HCT116 (cell line): ENCODE measurements at regions not wholly inside any gene's neighbourhood (a gene's known extent, or its start where the extent isn't known, plus 50 kb on each side); places are given as distances from the start of the nearest gene placed in this dataset.

Experiments
- ATAC-seq: fragments of 200-7000 bp; cut with Tn5 transposase; 2 replicates; pipeline ENCODE4 v1.9.1; 2020; ENCODE audit warnings: mild to moderate bottlenecking, moderate library complexity
- BruUV-seq: library from RNA; stranded (reverse); fragments of 400-500 nt; replicated peaks from 2 replicates; lab custom pipeline; 2021; lab: Mats Ljungman, UMichigan
- CTCF ChIA-PET: fragments of 300-600 bp; sonication (Branson Sonifier 250); formaldehyde crosslinking; loops from one replicate; lab custom pipeline; 2021; ENCODE audit warnings: antibody characterized with exemption; lab: Charles Lee
- POLR2A ChIA-PET: fragments of 300-600, 350-600 bp; sonication (Branson Sonifier 250); formaldehyde crosslinking; loops from one replicate; lab custom pipeline; 2021; ENCODE audit warnings: antibody characterized with exemption; lab: Charles Lee
- RAD21 ChIA-PET, 2 experiments: fragments of 300-600 bp; sonication (Branson Sonifier 250); formaldehyde crosslinking; loops; one replicate each; lab custom pipeline; 2023; ENCODE audit warnings: low total read pairs in 2 of 2; ENCODE audit not compliant: uncharacterized antibody in 2 of 2, unreplicated experiment in 2 of 2, low non-redundant PET in 1 of 2; lab: Charles Lee
- DNase-seq: peaks from one replicate; pipeline ENCODE4 v3.0.0-alpha.2; 2010; ENCODE audit warnings: low read depth, low spot score
- H2AFZ ChIP-seq: fragments of 200-600 bp; shearing (Covaris generic), sonication (generic); 2 replicates; pipeline ENCODE4 v1.6.1; 2017; ENCODE audit warnings: low read depth, mixed run types, mixed read lengths, antibody characterized with exemption, low read length; ENCODE audit not compliant: poor library complexity, severe bottlenecking
- H3K27ac ChIP-seq: 2 replicates; pipeline ENCODE4 v1.5.1; 2012; ENCODE audit warnings: low read depth, low read length
- H3K27me3 ChIP-seq: fragments of 200-600 bp; sonication (generic); 2 replicates; pipeline ENCODE4 v1.6.1; 2016; ENCODE audit warnings: mixed run types, low read length, mixed read lengths; ENCODE audit not compliant: insufficient read depth
- H3K36me3 ChIP-seq, 2 experiments: fragments of 200-500 bp in 1 of 2; fragments of 200-600 bp in 1 of 2; sonication (Bioruptor generic) in 1 of 2; sonication (generic) in 1 of 2; 2 replicates each; pipeline versions ENCODE4 v1.5.1 to v1.6.1; 2014 to 2016; ENCODE audit warnings: low read length in 2 of 2, inconsistent platforms in 1 of 2, mixed read lengths in 1 of 2, mixed run types in 1 of 2; ENCODE audit not compliant: insufficient read depth in 2 of 2, control insufficient read depth in 1 of 2
- H3K4me1 ChIP-seq, 2 experiments: fragments of 200-600 bp in 1 of 2; sonication (generic) in 1 of 2; 2 replicates each; pipeline versions ENCODE4 v1.5.1 to v1.6.1; 2012 to 2017; ENCODE audit warnings: low read length in 2 of 2, inconsistent platforms in 1 of 2, mild to moderate bottlenecking in 1 of 2, mixed read lengths in 1 of 2, mixed run types in 1 of 2, moderate library complexity in 1 of 2; ENCODE audit not compliant: insufficient read depth in 2 of 2, control insufficient read depth in 1 of 2
- H3K4me2 ChIP-seq: fragments of 200-600 bp; sonication (generic); 2 replicates; pipeline ENCODE4 v1.6.1; 2017; ENCODE audit warnings: mixed run types, low read length, mixed read lengths
- H3K4me3 ChIP-seq, 2 experiments: fragments of 200-600 bp in 1 of 2; sonication (generic) in 1 of 2; replicated peaks in 1 of 2; 2 replicates each; pipeline ENCODE4 v1.5.1; 2011 to 2016; ENCODE audit warnings: low read length in 2 of 2, control low read depth in 1 of 2, low read depth in 1 of 2, mild to moderate bottlenecking in 1 of 2, mixed read lengths in 1 of 2, mixed run types in 1 of 2
- H3K79me2 ChIP-seq: fragments of 200-600 bp; sonication (generic); 2 replicates; pipeline ENCODE4 v1.6.1; 2017; ENCODE audit warnings: mild to moderate bottlenecking, mixed run types, low read length, moderate library complexity, mixed read lengths; ENCODE audit not compliant: insufficient read depth
- H3K9ac ChIP-seq: fragments of 200-600 bp; sonication (generic); 2 replicates; pipeline ENCODE4 v1.6.1; 2016; ENCODE audit warnings: low read length, mixed read lengths
- H3K9me2 ChIP-seq: fragments of 200-600 bp; sonication (generic), shearing (Covaris generic); 2 replicates; pipeline ENCODE4 v1.6.1; 2017; ENCODE audit warnings: mixed run types, mild to moderate bottlenecking, moderate library complexity; ENCODE audit not compliant: insufficient read depth
- H3K9me3 ChIP-seq, 2 experiments: fragments of 200-500 bp in 1 of 2; fragments of 200-600 bp in 1 of 2; sonication (Bioruptor generic) in 1 of 2; sonication (generic) in 1 of 2; 2 replicates each; pipeline ENCODE4 v1.6.1; 2014 to 2017; ENCODE audit warnings: low read length in 2 of 2, mixed read lengths in 2 of 2, inconsistent platforms in 1 of 2, low read depth in 1 of 2, mild to moderate bottlenecking in 1 of 2, mixed run types in 1 of 2, moderate library complexity in 1 of 2; ENCODE audit not compliant: control insufficient read depth in 1 of 2, insufficient read depth in 1 of 2
- H4K20me1 ChIP-seq: fragments of 200-600 bp; sonication (generic), shearing (Covaris generic); 2 replicates; pipeline ENCODE4 v1.6.1; 2017; ENCODE audit warnings: mixed run types, mild to moderate bottlenecking, moderate library complexity; ENCODE audit not compliant: insufficient read depth
- CEBPB ChIP-seq: IDR thresholded peaks from 2 replicates; pipeline ENCODE4 v1.6.1; 2012; ENCODE audit warnings: low read depth
- EGR1 ChIP-seq: IDR thresholded peaks from 2 replicates; pipeline ENCODE4 v1.6.1; 2012; ENCODE audit warnings: low read depth
- ELF1 ChIP-seq: IDR thresholded peaks from 2 replicates; pipeline ENCODE4 v1.6.1; 2012; ENCODE audit warnings: low read depth, borderline replicate concordance
- EZH2 ChIP-seq: fragments of 200-600 bp; sonication (generic); IDR thresholded peaks from 2 replicates; pipeline ENCODE4 v1.6.1; 2017; ENCODE audit warnings: antibody characterized with exemption, mixed run types
- EZH2phosphoT487 ChIP-seq: fragments of 200-600 bp; IDR thresholded peaks from 2 replicates; pipeline ENCODE4 v1.6.1; 2018; ENCODE audit warnings: antibody characterized with exemption, borderline replicate concordance
- FOSL1 ChIP-seq: IDR thresholded peaks from 2 replicates; pipeline ENCODE4 v1.6.1; 2012; ENCODE audit warnings: low read depth
- JUND ChIP-seq: IDR thresholded peaks from 2 replicates; pipeline ENCODE4 v1.6.1; 2012
- MAX ChIP-seq: IDR thresholded peaks from 2 replicates; pipeline ENCODE4 v1.6.1; 2012
- POLR2A ChIP-seq: IDR thresholded peaks from 2 replicates; pipeline ENCODE4 v1.7.0; 2011; ENCODE audit warnings: borderline replicate concordance; ENCODE audit not compliant: insufficient read depth, insufficient read length; ENCODE audit errors: extremely low read depth
- SP1 ChIP-seq: IDR thresholded peaks from 2 replicates; pipeline ENCODE4 v1.6.1; 2012; ENCODE audit warnings: low read depth
- TCF7L2 ChIP-seq: IDR thresholded peaks from 2 replicates; pipeline ENCODE4 v1.7.0; 2011; ENCODE audit warnings: borderline replicate concordance, inconsistent platforms; ENCODE audit not compliant: insufficient read depth, insufficient read length; ENCODE audit errors: extremely low read depth
- ZNF274 ChIP-seq: fragments of 200-500 bp; sonication (Bioruptor generic); IDR thresholded peaks from 2 replicates; pipeline ENCODE4 v1.6.1; 2014; ENCODE audit warnings: mild to moderate bottlenecking, low read depth, low read length, inconsistent platforms
- intact Hi-C: fragments of 100-400 bp; cut with micrococcal nuclease; formaldehyde crosslinking; loops from 2 replicates; pipeline ENCODE4 v1.10.0; 2022
- TF ChIP-seq, protein P1 (sequence below): IDR thresholded peaks from 2 replicates; pipeline ENCODE4 v1.6.1; 2011; ENCODE audit warnings: mild to moderate bottlenecking, low read length, moderate library complexity; ENCODE audit not compliant: insufficient replicate concordance; ENCODE audit errors: extremely low read depth
- TF ChIP-seq, protein P2 (sequence below), 3 experiments: fragments of 200-600 bp in 1 of 3; sonication (generic) in 1 of 3; IDR thresholded peaks in 2 of 3; conservative IDR thresholded peaks in 1 of 3; 2 replicates each; pipeline ENCODE4 v1.5.1; 2012 to 2017; ENCODE audit warnings: low read depth in 2 of 3, low read length in 2 of 3, antibody characterized with exemption in 1 of 3, borderline replicate concordance in 1 of 3, control low read depth in 1 of 3, mild to moderate bottlenecking in 1 of 3, mixed read lengths in 1 of 3, mixed run types in 1 of 3, moderate library complexity in 1 of 3; ENCODE audit not compliant: insufficient read depth in 1 of 3

DNA sequence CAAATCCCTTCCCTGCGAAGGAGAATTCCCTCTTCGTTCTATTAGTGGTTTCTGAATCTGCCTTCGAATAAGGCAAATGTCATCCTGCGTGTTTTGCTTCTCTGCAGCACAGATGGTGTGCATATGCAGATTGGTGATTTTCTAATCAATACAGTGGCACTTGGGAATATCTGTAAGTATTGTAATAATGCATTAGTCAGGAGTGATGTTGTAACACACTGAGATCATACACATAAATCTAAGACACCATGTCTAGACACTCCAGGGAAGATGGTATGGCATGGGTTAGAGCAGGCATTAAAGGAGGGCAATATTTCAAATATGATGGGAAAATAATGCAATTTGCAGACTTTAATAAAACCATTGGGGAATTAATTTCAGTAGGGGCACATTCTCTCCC, 513.2 kb upstream of the PTBP2 start:
- H3K79me2 ChIP-seq, result no peaks in the 10 kb centered on the region
- ChIA-PET RAD21 (no interaction called here), POLR2A (no interaction called here), CTCF (no interaction called here)
- DNase-seq, result no peak
- no peaks in the 10 kb centered on the region for H3K27me3 ChIP-seq
- no peaks in the 10 kb centered on the region for H3K9me3 ChIP-seq
- ATAC-seq, result no peak
- no peaks in the 10 kb centered on the region for H3K4me1 ChIP-seq
- H2AFZ ChIP-seq, result no peak overlapping the region
- no peaks in the 10 kb centered on the region for H3K9me2 ChIP-seq
- H3K4me2 ChIP-seq, result no peak overlapping the region
- H3K4me3 ChIP-seq, result no peak overlapping the region
- intact Hi-C loops, result no loop called here
- TF ChIP-seq EGR1 (no peak), TCF7L2 (no peak), POLR2A (no peak), JUND (no peak), CEBPB (no peak), SP1 (no peak)
- no peaks in the 10 kb centered on the region for H4K20me1 ChIP-seq
- no peak overlapping the region for H3K9ac ChIP-seq
- no TSS peak for BruUV-seq
- H3K36me3 ChIP-seq, result no peaks in the 10 kb centered on the region
- no peak overlapping the region for H3K27ac ChIP-seq

DNA sequence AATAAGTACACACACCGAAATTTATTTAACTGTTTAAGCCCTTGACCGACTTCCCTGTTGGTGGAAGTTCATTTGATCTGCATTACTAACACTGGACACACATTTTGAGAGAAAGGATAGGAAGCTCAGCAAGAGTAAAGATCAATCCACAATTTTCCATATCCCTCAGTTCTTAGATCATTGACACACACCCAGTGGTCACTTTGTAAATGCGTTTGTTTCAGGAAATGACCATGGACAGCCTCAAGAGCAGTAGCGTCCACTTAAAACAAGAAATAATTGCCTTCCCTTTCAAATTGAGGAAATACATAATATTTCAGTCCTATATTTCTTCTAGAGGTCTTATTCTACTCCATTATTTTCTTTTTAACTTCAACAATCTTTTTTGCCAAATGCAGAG, 511.5 kb upstream of the PTBP2 start:
- DNase-seq, result no peak
- Histone ChIP-seq H3K9me2 (no peaks in the 10 kb centered on the region), H2AFZ (no peak overlapping the region), H3K27ac (no peak overlapping the region), H3K4me3 (no peak overlapping the region), H3K4me2 (no peak overlapping the region), H3K9me3 (no peaks in the 10 kb centered on the region), H3K9ac (no peak overlapping the region), H3K79me2 (no peaks in the 10 kb centered on the region), H3K4me1 (no peaks in the 10 kb centered on the region), H3K36me3 (no peaks in the 10 kb centered on the region), H4K20me1 (no peaks in the 10 kb centered on the region), H3K27me3 (no peaks in the 10 kb centered on the region)
- POLR2A ChIA-PET, result no interaction called here
- RAD21 ChIA-PET, result no interaction called here
- no peak for ATAC-seq
- intact Hi-C loops, result no loop called here
- no TSS peak for BruUV-seq
- CTCF ChIA-PET, result no interaction called here
- no peak for TF ChIP-seq FOSL1
- TF ChIP-seq ELF1, result no peak
- TF ChIP-seq EZH2phosphoT487, result no peak
- no peak for TF ChIP-seq MAX
- TF ChIP-seq CEBPB, result no peak
- TF ChIP-seq, protein P1, sequence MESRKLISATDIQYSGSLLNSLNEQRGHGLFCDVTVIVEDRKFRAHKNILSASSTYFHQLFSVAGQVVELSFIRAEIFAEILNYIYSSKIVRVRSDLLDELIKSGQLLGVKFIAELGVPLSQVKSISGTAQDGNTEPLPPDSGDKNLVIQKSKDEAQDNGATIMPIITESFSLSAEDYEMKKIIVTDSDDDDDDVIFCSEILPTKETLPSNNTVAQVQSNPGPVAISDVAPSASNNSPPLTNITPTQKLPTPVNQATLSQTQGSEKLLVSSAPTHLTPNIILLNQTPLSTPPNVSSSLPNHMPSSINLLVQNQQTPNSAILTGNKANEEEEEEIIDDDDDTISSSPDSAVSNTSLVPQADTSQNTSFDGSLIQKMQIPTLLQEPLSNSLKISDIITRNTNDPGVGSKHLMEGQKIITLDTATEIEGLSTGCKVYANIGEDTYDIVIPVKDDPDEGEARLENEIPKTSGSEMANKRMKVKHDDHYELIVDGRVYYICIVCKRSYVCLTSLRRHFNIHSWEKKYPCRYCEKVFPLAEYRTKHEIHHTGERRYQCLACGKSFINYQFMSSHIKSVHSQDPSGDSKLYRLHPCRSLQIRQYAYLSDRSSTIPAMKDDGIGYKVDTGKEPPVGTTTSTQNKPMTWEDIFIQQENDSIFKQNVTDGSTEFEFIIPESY, result no peak
- TF ChIP-seq EGR1, result no peak
- TF ChIP-seq TCF7L2, result no peak
- TF ChIP-seq, protein P2, sequence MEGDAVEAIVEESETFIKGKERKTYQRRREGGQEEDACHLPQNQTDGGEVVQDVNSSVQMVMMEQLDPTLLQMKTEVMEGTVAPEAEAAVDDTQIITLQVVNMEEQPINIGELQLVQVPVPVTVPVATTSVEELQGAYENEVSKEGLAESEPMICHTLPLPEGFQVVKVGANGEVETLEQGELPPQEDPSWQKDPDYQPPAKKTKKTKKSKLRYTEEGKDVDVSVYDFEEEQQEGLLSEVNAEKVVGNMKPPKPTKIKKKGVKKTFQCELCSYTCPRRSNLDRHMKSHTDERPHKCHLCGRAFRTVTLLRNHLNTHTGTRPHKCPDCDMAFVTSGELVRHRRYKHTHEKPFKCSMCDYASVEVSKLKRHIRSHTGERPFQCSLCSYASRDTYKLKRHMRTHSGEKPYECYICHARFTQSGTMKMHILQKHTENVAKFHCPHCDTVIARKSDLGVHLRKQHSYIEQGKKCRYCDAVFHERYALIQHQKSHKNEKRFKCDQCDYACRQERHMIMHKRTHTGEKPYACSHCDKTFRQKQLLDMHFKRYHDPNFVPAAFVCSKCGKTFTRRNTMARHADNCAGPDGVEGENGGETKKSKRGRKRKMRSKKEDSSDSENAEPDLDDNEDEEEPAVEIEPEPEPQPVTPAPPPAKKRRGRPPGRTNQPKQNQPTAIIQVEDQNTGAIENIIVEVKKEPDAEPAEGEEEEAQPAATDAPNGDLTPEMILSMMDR (IDR thresholded peaks at IDR 0.05 in 2 of 3, conservative IDR thresholded peaks at IDR 0.05 in 1 of 3; ENCODE audit: borderline replicate concordance in 1 of 3, insufficient read depth in 1 of 3, low read depth in 2 of 3, low read length in 2 of 3), result no peak
- no peak for TF ChIP-seq ZNF274
- TF ChIP-seq EZH2, result no peak
